OCI-LY3 (cell line): ENCODE measurements at regions not wholly inside any gene's neighbourhood (a gene's known extent, or its start where the extent isn't known, plus 50 kb on each side); places are given as distances from the start of the nearest gene placed in this dataset.

ENCODE experiments used
- H2AFZ ChIP-seq: fragments of 200-600, 300-600 bp; shearing (Covaris generic); 2 replicates; pipeline ENCODE4 v1.6.0; 2014; ENCODE audit warnings: antibody characterized with exemption, low read depth, low read length
- H3K27ac ChIP-seq: fragments of 200-600, 300-600 bp; sonication (generic); 2 replicates; pipeline ENCODE4 v1.5.1; 2014; ENCODE audit warnings: mild to moderate bottlenecking, low read length, moderate library complexity, mixed read lengths
- H3K27me3 ChIP-seq: fragments of 200-600, 300-600 bp; sonication (generic); 2 replicates; pipeline ENCODE4 v1.6.1; 2014; ENCODE audit warnings: low read depth, low read length, mixed read lengths
- H3K36me3 ChIP-seq: fragments of 200-600, 300-600 bp; sonication (generic); replicated peaks from 2 replicates; pipeline ENCODE3; 2014; ENCODE audit warnings: low read depth, low read length, mixed read lengths
- H3K4me1 ChIP-seq: fragments of 300-600, 200-600 bp; sonication (generic); 2 replicates; pipeline ENCODE4 v1.6.1; 2014; ENCODE audit warnings: low read length, mixed read lengths
- H3K4me2 ChIP-seq: fragments of 200-600, 300-600 bp; sonication (generic); 2 replicates; pipeline ENCODE4 v1.6.1; 2014; ENCODE audit warnings: low read length, mixed read lengths
- H3K4me3 ChIP-seq: fragments of 300-600, 200-600 bp; sonication (generic); 2 replicates; pipeline ENCODE4 v1.5.1; 2014; ENCODE audit warnings: antibody characterized with exemption, mild to moderate bottlenecking, low read length, moderate library complexity
- H3K79me2 ChIP-seq: fragments of 300-600, 200-600 bp; shearing (Covaris generic); 2 replicates; pipeline ENCODE4 v1.6.1; 2014; ENCODE audit warnings: mild to moderate bottlenecking, low read length, mixed read lengths
- H3K9ac ChIP-seq: fragments of 300-600, 200-600 bp; shearing (Covaris generic); 2 replicates; pipeline ENCODE4 v1.6.0; 2014; ENCODE audit warnings: mild to moderate bottlenecking, low read length, moderate library complexity
- H3K9me3 ChIP-seq: fragments of 200-600, 300-600 bp; shearing (Covaris generic); 2 replicates; pipeline ENCODE4 v1.6.1; 2014; ENCODE audit warnings: low read length, mixed read lengths; ENCODE audit not compliant: insufficient read depth
- H4K20me1 ChIP-seq: fragments of 200-600, 300-600 bp; sonication (generic); 2 replicates; pipeline ENCODE4 v1.6.1; 2016; ENCODE audit warnings: low read length, mixed read lengths; ENCODE audit not compliant: insufficient read depth
- EZH2phosphoT487 ChIP-seq: fragments of 200-600 bp; shearing (Covaris generic); IDR thresholded peaks from 2 replicates; pipeline ENCODE4 v1.6.1; 2018; ENCODE audit warnings: antibody characterized with exemption, mixed run types, low read depth
- TF ChIP-seq, protein P1 (sequence below): fragments of 200-600, 300-600 bp; sonication (generic); IDR thresholded peaks from 2 replicates; pipeline ENCODE4 v1.5.1; 2014; ENCODE audit warnings: antibody characterized with exemption, low read length, low read depth

DNA sequence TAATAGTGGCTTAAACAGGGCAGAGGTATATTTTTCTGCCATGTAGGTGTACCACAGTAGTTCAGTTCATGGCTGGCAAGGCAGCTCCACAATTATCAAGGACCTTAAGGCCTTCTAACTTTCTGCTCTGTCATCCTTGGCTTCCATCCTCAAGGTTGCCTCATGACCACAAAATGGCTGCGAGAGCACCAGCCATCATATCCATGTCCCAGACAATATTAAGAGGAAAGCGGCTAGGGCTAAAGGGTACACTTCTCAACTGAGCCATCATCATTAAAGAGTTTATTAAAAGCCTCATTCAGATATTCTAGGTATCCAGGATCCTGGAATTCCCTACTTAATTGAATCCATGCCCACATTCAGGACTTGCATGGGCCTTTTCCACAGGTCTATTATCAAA is 62.7 kb upstream of the MRI1 start:
- Histone ChIP-seq H3K9me3 (no peaks in the 10 kb centered on the region), H3K9ac (no peak overlapping the region), H3K79me2 (no peaks in the 10 kb centered on the region), H3K27ac (no peak overlapping the region), H2AFZ (no peak overlapping the region), H3K4me1 (no peaks in the 10 kb centered on the region), H3K4me3 (no peak overlapping the region), H3K27me3 (peaks cover 8% of the 10 kb centered on the region), H3K36me3 (no peaks in the 10 kb centered on the region), H4K20me1 (no peaks in the 10 kb centered on the region), H3K4me2 (no peak overlapping the region)
- TF ChIP-seq EZH2phosphoT487 = no peak
- TF ChIP-seq, protein P1, sequence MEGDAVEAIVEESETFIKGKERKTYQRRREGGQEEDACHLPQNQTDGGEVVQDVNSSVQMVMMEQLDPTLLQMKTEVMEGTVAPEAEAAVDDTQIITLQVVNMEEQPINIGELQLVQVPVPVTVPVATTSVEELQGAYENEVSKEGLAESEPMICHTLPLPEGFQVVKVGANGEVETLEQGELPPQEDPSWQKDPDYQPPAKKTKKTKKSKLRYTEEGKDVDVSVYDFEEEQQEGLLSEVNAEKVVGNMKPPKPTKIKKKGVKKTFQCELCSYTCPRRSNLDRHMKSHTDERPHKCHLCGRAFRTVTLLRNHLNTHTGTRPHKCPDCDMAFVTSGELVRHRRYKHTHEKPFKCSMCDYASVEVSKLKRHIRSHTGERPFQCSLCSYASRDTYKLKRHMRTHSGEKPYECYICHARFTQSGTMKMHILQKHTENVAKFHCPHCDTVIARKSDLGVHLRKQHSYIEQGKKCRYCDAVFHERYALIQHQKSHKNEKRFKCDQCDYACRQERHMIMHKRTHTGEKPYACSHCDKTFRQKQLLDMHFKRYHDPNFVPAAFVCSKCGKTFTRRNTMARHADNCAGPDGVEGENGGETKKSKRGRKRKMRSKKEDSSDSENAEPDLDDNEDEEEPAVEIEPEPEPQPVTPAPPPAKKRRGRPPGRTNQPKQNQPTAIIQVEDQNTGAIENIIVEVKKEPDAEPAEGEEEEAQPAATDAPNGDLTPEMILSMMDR = no peak

- H3K9ac ChIP-seq = no peak overlapping the region
- no peak overlapping the region for H3K4me3 ChIP-seq
- H3K27ac ChIP-seq = no peak overlapping the region
- H3K4me2 ChIP-seq = no peak overlapping the region
- TF ChIP-seq EZH2phosphoT487 = no peak
- TF ChIP-seq, protein P1 = no peak
- no peaks in the 10 kb centered on the region for H3K9me3 ChIP-seq
- no peaks in the 10 kb centered on the region for H4K20me1 ChIP-seq
- no peak overlapping the region for H2AFZ ChIP-seq
- H3K79me2 ChIP-seq = no peaks in the 10 kb centered on the region
- H3K4me1 ChIP-seq = no peaks in the 10 kb centered on the region
- peaks cover 13% of the 10 kb centered on the region for H3K27me3 ChIP-seq
- no peaks in the 10 kb centered on the region for H3K36me3 ChIP-seq
Measured at GRCh38 chr19:13700621-13701020, 63.7 kb upstream of the MRI1 start.

- H3K27ac ChIP-seq = no peak overlapping the region
- H3K4me3 ChIP-seq = no peak overlapping the region
- no peak overlapping the region for H3K9ac ChIP-seq
Measured at GRCh38 chr19:13699786-13700185, 64.5 kb upstream of the MRI1 start.

DNA sequence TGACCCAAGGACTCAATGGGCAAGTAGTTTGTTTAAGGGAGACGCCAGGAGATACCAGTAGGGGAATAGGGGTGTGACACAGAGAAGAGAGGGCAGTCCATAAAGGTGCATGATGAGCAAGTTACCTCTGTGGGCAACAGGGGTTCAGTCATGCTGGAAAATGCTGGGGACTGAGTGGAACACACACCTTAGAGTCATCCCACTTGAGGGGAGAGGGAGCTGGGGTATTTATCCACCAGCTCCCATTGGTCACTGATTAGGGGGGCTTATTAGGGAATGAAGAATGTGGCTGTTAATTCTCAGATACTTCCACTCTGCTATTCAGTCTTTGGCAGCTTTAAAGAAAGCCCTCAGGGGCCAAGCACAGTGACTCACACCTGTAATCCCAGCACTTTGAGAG is 67.5 kb upstream of the MRI1 start:
- no peak overlapping the region for H3K4me3 ChIP-seq
- no peak overlapping the region for H3K27ac ChIP-seq
- H3K4me1 ChIP-seq = no peaks in the 10 kb centered on the region
- no peak overlapping the region for H3K4me2 ChIP-seq
- TF ChIP-seq, protein P1 = no peak
- no peak for TF ChIP-seq EZH2phosphoT487
- no peaks in the 10 kb centered on the region for H3K79me2 ChIP-seq
- H3K27me3 ChIP-seq = peaks cover 19% of the 10 kb centered on the region
- H3K9me3 ChIP-seq = no peaks in the 10 kb centered on the region
- H4K20me1 ChIP-seq = no peaks in the 10 kb centered on the region
- no peaks in the 10 kb centered on the region for H3K36me3 ChIP-seq
- H2AFZ ChIP-seq = no peak overlapping the region
- H3K9ac ChIP-seq = no peak overlapping the region

More at GRCh38 chr19:13699786-13700185, 64.5 kb upstream of the MRI1 start:
- Histone ChIP-seq H3K4me1 (no peaks in the 10 kb centered on the region), H3K27me3 (peaks cover 8% of the 10 kb centered on the region), H3K36me3 (no peaks in the 10 kb centered on the region), H3K79me2 (no peaks in the 10 kb centered on the region), H2AFZ (no peak overlapping the region), H3K9me3 (no peaks in the 10 kb centered on the region), H4K20me1 (no peaks in the 10 kb centered on the region), H3K4me2 (no peak overlapping the region)
- TF ChIP-seq, protein P1 = no peak
- TF ChIP-seq EZH2phosphoT487 = no peak
